SK-N-SH (cell line): ENCODE measurements at regions not wholly inside any gene's neighbourhood (a gene's known extent, or its start where the extent isn't known, plus 50 kb on each side); places are given as distances from the start of the nearest gene placed in this dataset.

Source experiments
- CTCF ChIA-PET: fragments of 300-600, 350-600 bp; formaldehyde crosslinking; extraction: SDS; loops from one replicate; lab custom pipeline; 2021; lab: Yijun Ruan, JAX
- POLR2A ChIA-PET: fragments of 350-600 bp; sonication (Branson Sonifier 250); formaldehyde crosslinking; extraction: SDS; loops from one replicate; lab custom pipeline; 2020; ENCODE audit warnings: antibody characterized with exemption, inconsistent platforms; lab: Yijun Ruan, JAX
- DNase-seq: peaks from one replicate; pipeline ENCODE4 v3.0.0; 2012
- H2AFZ ChIP-seq: fragments of 200-600 bp; sonication (generic); 2 replicates; pipeline ENCODE4 v1.8.1; 2016; ENCODE audit warnings: antibody characterized with exemption, mild to moderate bottlenecking, low read depth
- H3F3A ChIP-seq: fragments of 200-600 bp; sonication (generic); replicated peaks from 2 replicates; pipeline ENCODE3; 2016; ENCODE audit warnings: antibody characterized with exemption, mild to moderate bottlenecking; ENCODE audit not compliant: insufficient read depth
- H3K27ac ChIP-seq, 2 experiments: fragments of 200-500 bp in 1 of 2; fragments of 200-600 bp in 1 of 2; sonication (Bioruptor generic) in 1 of 2; sonication (generic), shearing (Covaris generic) in 1 of 2; 2 replicates each; pipeline versions ENCODE4 v1.5.1 to v1.6.1; 2014 to 2016; ENCODE audit warnings: low read depth in 2 of 2, inconsistent platforms in 1 of 2, low read length in 1 of 2, mild to moderate bottlenecking in 1 of 2, mixed read lengths in 1 of 2
- H3K27me3 ChIP-seq: fragments of 200-600 bp; sonication (generic), shearing (Covaris generic); 2 replicates; pipeline ENCODE4 v1.6.1; 2016; ENCODE audit warnings: mixed run types; ENCODE audit not compliant: insufficient read depth
- H3K36me3 ChIP-seq, 2 experiments: fragments of 200-500 bp in 1 of 2; fragments of 200-600 bp in 1 of 2; sonication (Bioruptor generic) in 1 of 2; sonication (generic) in 1 of 2; replicated peaks in 1 of 2; 2 replicates each; pipeline versions ENCODE3 to v1.5.1; 2014 to 2016; ENCODE audit warnings: low read length in 1 of 2, mild to moderate bottlenecking in 1 of 2; ENCODE audit not compliant: insufficient read depth in 2 of 2, control insufficient read depth in 1 of 2
- H3K4me1 ChIP-seq, 2 experiments: fragments of 200-500 bp in 1 of 2; fragments of 200-600 bp in 1 of 2; sonication (Bioruptor generic) in 1 of 2; sonication (generic), shearing (Covaris generic) in 1 of 2; 2 replicates each; pipeline versions ENCODE4 v1.5.1 to v1.6.1; 2014 to 2016; ENCODE audit warnings: low read depth in 1 of 2, low read length in 1 of 2, mixed run types in 1 of 2; ENCODE audit not compliant: insufficient read depth in 2 of 2, control insufficient read depth in 1 of 2
- H3K4me2 ChIP-seq: fragments of 200-600 bp; sonication (generic), shearing (Covaris generic); 2 replicates; pipeline ENCODE4 v1.6.1; 2017; ENCODE audit warnings: mixed run types
- H3K4me3 ChIP-seq, 2 experiments: fragments of 200-500 bp in 1 of 2; fragments of 200-600 bp in 1 of 2; sonication (Bioruptor generic) in 1 of 2; sonication (generic), shearing (Covaris generic) in 1 of 2; 2 replicates each; pipeline versions ENCODE4 v1.5.1 to v1.8.1; 2014 to 2016; ENCODE audit warnings: low read depth in 2 of 2, inconsistent platforms in 1 of 2, low read length in 1 of 2, mild to moderate bottlenecking in 1 of 2, mixed read lengths in 1 of 2, moderate library complexity in 1 of 2
- H3K79me2 ChIP-seq: fragments of 200-600 bp; sonication (generic); 2 replicates; pipeline ENCODE4 v1.8.1; 2017; ENCODE audit warnings: mild to moderate bottlenecking; ENCODE audit not compliant: insufficient read depth
- H3K9ac ChIP-seq: fragments of 200-600 bp; sonication (generic); 2 replicates; pipeline ENCODE4 v1.6.1; 2017; ENCODE audit warnings: mixed run types
- H3K9me2 ChIP-seq: fragments of 200-600 bp; sonication (generic); 2 replicates; pipeline ENCODE4 v1.6.1; 2017; ENCODE audit warnings: mixed run types
- H3K9me3 ChIP-seq: fragments of 200-600 bp; sonication (generic); 2 replicates; pipeline ENCODE4 v1.6.1; 2017; ENCODE audit warnings: mixed run types, mild to moderate bottlenecking, moderate library complexity
- H4K20me1 ChIP-seq: fragments of 200-600 bp; sonication (generic); 2 replicates; pipeline ENCODE4 v1.6.1; 2017; ENCODE audit warnings: mild to moderate bottlenecking, mixed run types; ENCODE audit not compliant: insufficient read depth
- EP300 ChIP-seq, 2 experiments: IDR thresholded peaks; 2 replicates each; pipeline versions ENCODE4 v1.4.0 to v1.6.1; 2012; ENCODE audit warnings: borderline replicate concordance in 1 of 2, low read depth in 1 of 2, low read length in 1 of 2
- JUND ChIP-seq: IDR thresholded peaks from 2 replicates; pipeline ENCODE4 v1.4.0; 2012
- MXI1 ChIP-seq: IDR thresholded peaks from 2 replicates; pipeline ENCODE4 v1.6.1; 2012; ENCODE audit warnings: mild to moderate bottlenecking, low read depth, low read length, improper control_type of control experiment
- NFIC ChIP-seq: IDR thresholded peaks from 2 replicates; pipeline ENCODE4 v1.4.0; 2012; ENCODE audit warnings: borderline replicate concordance
- POLR2AphosphoS5 ChIP-seq: IDR thresholded peaks from 2 replicates; pipeline ENCODE4 v1.6.1; 2012; ENCODE audit warnings: low read depth, low read length
- RCOR1 ChIP-seq: fragments of 150-350 bp; IDR thresholded peaks from 2 replicates; pipeline ENCODE4 v1.6.1; 2017; ENCODE audit warnings: antibody characterized with exemption, low read length
- RFX5 ChIP-seq: IDR thresholded peaks from 2 replicates; pipeline ENCODE4 v1.6.1; 2012; ENCODE audit warnings: mild to moderate bottlenecking, improper control_type of control experiment, low read length
- RXRA ChIP-seq: IDR thresholded peaks from 2 replicates; pipeline ENCODE4 v1.4.0; 2012; ENCODE audit warnings: low read depth, mild to moderate bottlenecking, borderline replicate concordance
- SIN3A ChIP-seq: IDR thresholded peaks from 2 replicates; pipeline ENCODE4 v1.6.1; 2012; ENCODE audit warnings: low read depth, mild to moderate bottlenecking, low read length, moderate library complexity, borderline replicate concordance
- SMC3 ChIP-seq: IDR thresholded peaks from 2 replicates; pipeline ENCODE4 v1.6.1; 2012; ENCODE audit warnings: low read depth, low read length, improper control_type of control experiment
- WGBS: methylation state at CpG from one replicate; pipeline ENCODE4 v1.1.6; 2017; ENCODE audit warnings: low lambda C conversion rate; 5-methylcytosine and 5-hydroxymethylcytosine counted together
- TF ChIP-seq, protein P1 (sequence below): IDR thresholded peaks from 2 replicates; pipeline ENCODE4 v1.4.0; 2012; ENCODE audit warnings: low read depth
- TF ChIP-seq, protein P2 (sequence below): IDR thresholded peaks from 2 replicates; pipeline ENCODE4 v1.6.1; 2012; ENCODE audit warnings: mild to moderate bottlenecking, low read depth, low read length, moderate library complexity
- TF ChIP-seq, protein P3 (sequence below): fragments of 150-350 bp; IDR thresholded peaks from 2 replicates; pipeline ENCODE4 v1.6.1; 2017; ENCODE audit warnings: antibody characterized with exemption, low read length, low read depth, borderline replicate concordance

DNA sequence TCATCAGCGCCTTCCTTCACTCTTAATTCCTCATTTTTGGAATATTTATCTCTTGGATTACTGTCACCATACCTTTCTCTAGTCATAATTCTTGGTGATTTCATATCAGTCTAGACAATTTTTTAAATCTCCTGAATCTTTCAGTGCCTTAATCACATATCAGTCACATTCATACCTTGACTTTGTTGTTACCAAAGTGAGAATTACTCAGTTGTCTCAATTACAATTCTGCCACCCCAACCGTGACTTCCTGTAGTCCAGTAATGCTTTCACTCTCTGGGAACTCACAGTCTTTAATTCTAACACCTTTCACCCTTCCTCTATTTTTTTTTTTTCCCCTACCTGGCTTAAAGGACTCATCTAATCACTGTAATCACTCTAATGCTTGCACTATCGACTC, 1275.3 kb upstream of the TENM3 start:
- ChIA-PET POLR2A (no interaction called here), CTCF (no interaction called here)
- Histone ChIP-seq H3K4me3 (no peak overlapping the region), H3K4me1 (no peaks in the 10 kb centered on the region; a peak in 1 of 4 replicates), H3F3A (no peaks in the 10 kb centered on the region), H3K9me2 (no peaks in the 10 kb centered on the region), H3K27me3 (no peaks in the 10 kb centered on the region), H3K27ac (no peak overlapping the region), H3K36me3 (no peaks in the 10 kb centered on the region), H3K9me3 (no peaks in the 10 kb centered on the region), H4K20me1 (no peaks in the 10 kb centered on the region), H2AFZ (no peak overlapping the region), H3K4me2 (no peak overlapping the region), H3K9ac (no peak overlapping the region), H3K79me2 (no peaks in the 10 kb centered on the region)
- WGBS = 25% methylated on average over 3 of the region's 3 CpGs
- DNase-seq = no peak
- TF ChIP-seq RXRA (no peak), SMC3 (no peak), MXI1 (no peak), NFIC (no peak), POLR2AphosphoS5 (no peak)
- TF ChIP-seq, protein P1, sequence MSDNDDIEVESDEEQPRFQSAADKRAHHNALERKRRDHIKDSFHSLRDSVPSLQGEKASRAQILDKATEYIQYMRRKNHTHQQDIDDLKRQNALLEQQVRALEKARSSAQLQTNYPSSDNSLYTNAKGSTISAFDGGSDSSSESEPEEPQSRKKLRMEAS = no peak

DNA sequence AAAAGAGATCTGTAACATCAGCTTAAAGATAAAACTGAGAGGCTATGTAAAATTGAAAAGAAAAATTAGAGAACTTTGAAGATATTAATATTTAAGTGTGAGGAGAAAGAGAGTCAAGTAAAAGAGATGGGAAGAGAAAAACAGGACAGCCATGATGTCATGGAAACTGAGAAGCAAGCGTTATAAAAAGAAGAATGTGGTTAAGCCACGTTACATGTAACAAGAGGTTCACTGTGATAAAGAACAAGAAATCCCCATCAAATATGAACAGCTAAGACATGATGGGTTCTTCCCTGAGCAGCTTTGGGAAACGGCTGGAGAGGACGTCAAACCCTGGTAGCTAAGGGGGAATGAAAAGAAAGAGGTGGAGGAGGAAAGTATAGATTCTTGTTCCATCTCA, 1269.3 kb upstream of the TENM3 start:
- TF ChIP-seq EP300 (IDR thresholded peaks at IDR 0.05; ENCODE audit: borderline replicate concordance in 1 of 2, low read depth in 1 of 2, low read length in 1 of 2) (no peak), POLR2AphosphoS5 (no peak), RCOR1 (no peak), JUND (no peak), SIN3A (no peak), RFX5 (no peak)
- TF ChIP-seq, protein P2, sequence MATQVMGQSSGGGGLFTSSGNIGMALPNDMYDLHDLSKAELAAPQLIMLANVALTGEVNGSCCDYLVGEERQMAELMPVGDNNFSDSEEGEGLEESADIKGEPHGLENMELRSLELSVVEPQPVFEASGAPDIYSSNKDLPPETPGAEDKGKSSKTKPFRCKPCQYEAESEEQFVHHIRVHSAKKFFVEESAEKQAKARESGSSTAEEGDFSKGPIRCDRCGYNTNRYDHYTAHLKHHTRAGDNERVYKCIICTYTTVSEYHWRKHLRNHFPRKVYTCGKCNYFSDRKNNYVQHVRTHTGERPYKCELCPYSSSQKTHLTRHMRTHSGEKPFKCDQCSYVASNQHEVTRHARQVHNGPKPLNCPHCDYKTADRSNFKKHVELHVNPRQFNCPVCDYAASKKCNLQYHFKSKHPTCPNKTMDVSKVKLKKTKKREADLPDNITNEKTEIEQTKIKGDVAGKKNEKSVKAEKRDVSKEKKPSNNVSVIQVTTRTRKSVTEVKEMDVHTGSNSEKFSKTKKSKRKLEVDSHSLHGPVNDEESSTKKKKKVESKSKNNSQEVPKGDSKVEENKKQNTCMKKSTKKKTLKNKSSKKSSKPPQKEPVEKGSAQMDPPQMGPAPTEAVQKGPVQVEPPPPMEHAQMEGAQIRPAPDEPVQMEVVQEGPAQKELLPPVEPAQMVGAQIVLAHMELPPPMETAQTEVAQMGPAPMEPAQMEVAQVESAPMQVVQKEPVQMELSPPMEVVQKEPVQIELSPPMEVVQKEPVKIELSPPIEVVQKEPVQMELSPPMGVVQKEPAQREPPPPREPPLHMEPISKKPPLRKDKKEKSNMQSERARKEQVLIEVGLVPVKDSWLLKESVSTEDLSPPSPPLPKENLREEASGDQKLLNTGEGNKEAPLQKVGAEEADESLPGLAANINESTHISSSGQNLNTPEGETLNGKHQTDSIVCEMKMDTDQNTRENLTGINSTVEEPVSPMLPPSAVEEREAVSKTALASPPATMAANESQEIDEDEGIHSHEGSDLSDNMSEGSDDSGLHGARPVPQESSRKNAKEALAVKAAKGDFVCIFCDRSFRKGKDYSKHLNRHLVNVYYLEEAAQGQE = no peak
- TF ChIP-seq, protein P3, sequence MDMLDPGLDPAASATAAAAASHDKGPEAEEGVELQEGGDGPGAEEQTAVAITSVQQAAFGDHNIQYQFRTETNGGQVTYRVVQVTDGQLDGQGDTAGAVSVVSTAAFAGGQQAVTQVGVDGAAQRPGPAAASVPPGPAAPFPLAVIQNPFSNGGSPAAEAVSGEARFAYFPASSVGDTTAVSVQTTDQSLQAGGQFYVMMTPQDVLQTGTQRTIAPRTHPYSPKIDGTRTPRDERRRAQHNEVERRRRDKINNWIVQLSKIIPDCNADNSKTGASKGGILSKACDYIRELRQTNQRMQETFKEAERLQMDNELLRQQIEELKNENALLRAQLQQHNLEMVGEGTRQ = no peak
- TF ChIP-seq, protein P1 = no peak
- TF ChIP-seq, all 33 proteins: peak for 0
- Histone ChIP-seq H3K36me3 (no peaks in the 10 kb centered on the region), H3K9me3 (no peaks in the 10 kb centered on the region), H3K4me1 (no peaks in the 10 kb centered on the region; a peak in 1 of 4 replicates), H2AFZ (no peak overlapping the region), H3F3A (no peaks in the 10 kb centered on the region), H4K20me1 (no peaks in the 10 kb centered on the region), H3K9ac (no peak overlapping the region), H3K79me2 (no peaks in the 10 kb centered on the region), H3K4me3 (no peak overlapping the region), H3K27ac (no peak overlapping the region), H3K4me2 (no peak overlapping the region), H3K27me3 (no peaks in the 10 kb centered on the region), H3K9me2 (no peaks in the 10 kb centered on the region)
- no peak for DNase-seq
- ChIA-PET CTCF (no interaction called here), POLR2A (no interaction called here)
- WGBS = 52% methylated on average over 4 of the region's 4 CpGs
